MCF 10A (cell line): ENCODE measurements at regions not wholly inside any gene's neighbourhood (a gene's known extent, or its start where the extent isn't known, plus 50 kb on each side); places are given as distances from the start of the nearest gene placed in this dataset.

Experiments used
- BruUV-seq: library from RNA; stranded (reverse); fragments of 400-500 nt; replicated peaks from 2 replicates; lab custom pipeline; 2021; lab: Mats Ljungman, UMichigan
- CTCF ChIA-PET: fragments of 300-600 bp; sonication (Branson Sonifier 250); formaldehyde crosslinking; extraction: SDS; loops from one replicate; lab custom pipeline; 2021; ENCODE audit warnings: antibody characterized with exemption, inconsistent platforms; lab: Yijun Ruan, JAX
- POLR2A ChIA-PET: fragments of 300-600, 350-650 bp; sonication (Branson Sonifier 250); formaldehyde crosslinking; extraction: SDS; loops from one replicate; lab custom pipeline; 2020; ENCODE audit warnings: antibody characterized with exemption, inconsistent platforms; lab: Yijun Ruan, JAX
- DNase-seq: peaks from one replicate; pipeline ENCODE4 v3.0.0-alpha.2; 2018; ENCODE audit not compliant: unreplicated experiment
- H3K27ac Mint-ChIP-seq: one replicate; pipeline ENCODE4 v1.8.0; 2022; ENCODE audit warnings: mild to moderate bottlenecking, low read depth, mixed read lengths; ENCODE audit not compliant: unreplicated experiment
- H3K27me3 Mint-ChIP-seq: one replicate; pipeline ENCODE4 v1.8.0; 2022; ENCODE audit warnings: mixed read lengths; ENCODE audit not compliant: insufficient read depth, unreplicated experiment
- H3K36me3 Mint-ChIP-seq: one replicate; pipeline ENCODE4 v1.8.0; 2022; ENCODE audit warnings: mild to moderate bottlenecking, moderate library complexity, mixed read lengths; ENCODE audit not compliant: insufficient read depth, unreplicated experiment
- H3K4me1 Mint-ChIP-seq: one replicate; pipeline ENCODE4 v1.8.0; 2022; ENCODE audit warnings: mixed read lengths; ENCODE audit not compliant: insufficient read depth, unreplicated experiment
- H3K4me3 Mint-ChIP-seq: one replicate; pipeline ENCODE4 v1.8.0; 2022; ENCODE audit warnings: mild to moderate bottlenecking, moderate library complexity, mixed read lengths; ENCODE audit not compliant: unreplicated experiment
- H3K9me3 Mint-ChIP-seq: one replicate; pipeline ENCODE4 v1.8.0; 2022; ENCODE audit warnings: mixed read lengths; ENCODE audit not compliant: unreplicated experiment
- CTCF ChIP-seq: fragments of 200-600 bp; IDR thresholded peaks from one replicate; pipeline ENCODE4 v1.8.0; 2022; ENCODE audit warnings: antibody characterized with exemption, mild to moderate bottlenecking; ENCODE audit not compliant: unreplicated experiment
- intact Hi-C: fragments of 100-400 bp; cut with micrococcal nuclease; formaldehyde crosslinking; loops from 2 replicates; pipeline ENCODE4 v1.14.1; 2022

- CTCF ChIA-PET: no interaction called here
- Mint-ChIP-seq H3K27ac (no peak overlapping the region), H3K27me3 (peaks cover 11% of the 10 kb centered on the region), H3K4me3 (no peak overlapping the region), H3K9me3 (no peaks in the 10 kb centered on the region), H3K36me3 (no peaks in the 10 kb centered on the region), H3K4me1 (no peaks in the 10 kb centered on the region)
- intact Hi-C loops: no loop called here
- POLR2A ChIA-PET: no interaction called here
- no TSS peak for BruUV-seq
- no peak for TF ChIP-seq CTCF
- no peak for DNase-seq
These were observed 132.4 kb downstream of the FAR1 start for GRCh38 chr11:13800901-13801300.

GRCh38 chr11:13818325-13818724 lies 144.2 kb upstream of the SPON1 start:
- CTCF ChIA-PET: no interaction called here

GRCh38 chr11:13826505-13827278 lies 135.8 kb upstream of the SPON1 start:
- intact Hi-C loops: no loop called here
- no peak overlapping the region for H3K27ac Mint-ChIP-seq
- TF ChIP-seq CTCF: no peak
- DNase-seq: peak; percentile 54
- H3K9me3 Mint-ChIP-seq: no peaks in the 10 kb centered on the region
- H3K4me3 Mint-ChIP-seq: no peak overlapping the region
- BruUV-seq: no TSS peak
- ChIA-PET POLR2A (no interaction called here), CTCF (interaction anchor here (1.0 kb wide), 1 partner anchor 322 kb away, joined by 4 read pairs; no protein-coding TSS in a partner anchor)
- H3K36me3 Mint-ChIP-seq: no peaks in the 10 kb centered on the region
- H3K27me3 Mint-ChIP-seq: peaks cover 21% of the 10 kb centered on the region
- peaks cover 8% of the 10 kb centered on the region for H3K4me1 Mint-ChIP-seq

More at GRCh38 chr11:13818325-13818724, 144.2 kb upstream of the SPON1 start:
- POLR2A ChIA-PET: interaction anchor here (1.2 kb wide), 2 partner anchors 10 to 17 kb away, joined by 3 read pairs; no protein-coding TSS in a partner anchor
- no peaks in the 10 kb centered on the region for H3K4me1 Mint-ChIP-seq
- no TSS peak for BruUV-seq
- H3K27me3 Mint-ChIP-seq: peaks cover 35% of the 10 kb centered on the region
- intact Hi-C loops: no loop called here
- H3K36me3 Mint-ChIP-seq: no peaks in the 10 kb centered on the region
- H3K4me3 Mint-ChIP-seq: no peak overlapping the region
- no peak for DNase-seq
- no peaks in the 10 kb centered on the region for H3K9me3 Mint-ChIP-seq
- no peak for TF ChIP-seq CTCF
- H3K27ac Mint-ChIP-seq: no peak overlapping the region

- intact Hi-C loops: no loop called here
- no peak overlapping the region for H3K4me3 Mint-ChIP-seq
- H3K9me3 Mint-ChIP-seq: peaks cover 5% of the 10 kb centered on the region
- no peak for TF ChIP-seq CTCF
- ChIA-PET CTCF (interaction anchor here (1.6 kb wide), 1 partner anchor 59 kb away, joined by 3 read pairs; no protein-coding TSS in a partner anchor), POLR2A (no interaction called here)
- peaks cover 7% of the 10 kb centered on the region for H3K36me3 Mint-ChIP-seq
- no peaks in the 10 kb centered on the region for H3K27me3 Mint-ChIP-seq
- H3K27ac Mint-ChIP-seq: no peak overlapping the region
- no peak for DNase-seq
- peaks cover 5% of the 10 kb centered on the region for H3K4me1 Mint-ChIP-seq
- no TSS peak for BruUV-seq
These were observed 130.8 kb upstream of the SPON1 start for GRCh38 chr11:13831696-13832095.
